AG04450 (cell line): ENCODE measurements at regions not wholly inside any gene's neighbourhood (a gene's known extent, or its start where the extent isn't known, plus 50 kb on each side); places are given as distances from the start of the nearest gene placed in this dataset.

Experiments
- CTCF ChIA-PET: fragments of 300-600, 350-600 bp; formaldehyde crosslinking; extraction: SDS; loops from one replicate; lab custom pipeline; 2022; ENCODE audit warnings: antibody characterized with exemption, inconsistent platforms; lab: Charles Lee
- POLR2A ChIA-PET: fragments of 350-600 bp; formaldehyde crosslinking; extraction: SDS; loops from one replicate; lab custom pipeline; 2021; ENCODE audit warnings: antibody characterized with exemption, inconsistent platforms; lab: Yijun Ruan, JAX
- DNase-seq: peaks from one replicate; pipeline ENCODE4 v3.0.0-alpha.2; 2011; ENCODE audit warnings: low read depth, low spot score
- H3K27ac ChIP-seq: one replicate; pipeline ENCODE4 v1.5.1; 2012; ENCODE audit warnings: low read depth, low read length, control low read depth
- H3K27me3 ChIP-seq: one replicate; pipeline ENCODE4 v1.6.0; 2012; ENCODE audit warnings: low read length; ENCODE audit not compliant: control insufficient read depth, insufficient read depth
- H3K4me3 ChIP-seq: 2 replicates; pipeline ENCODE4 v1.5.1; 2011; ENCODE audit warnings: mild to moderate bottlenecking, low read depth, low read length, control low read depth
- H3K9me3 ChIP-seq: 2 replicates; pipeline ENCODE4 v1.5.1; 2012; ENCODE audit warnings: low read length; ENCODE audit not compliant: control insufficient read depth, insufficient read depth
- CTCF ChIP-seq: IDR thresholded peaks from 2 replicates; pipeline ENCODE4 v1.5.1; 2011; ENCODE audit warnings: low read depth, low read length, control low read depth, inconsistent platforms

GRCh38 chr7:115707258-115708012 is 323.1 kb downstream of the TFEC start:
- CTCF ChIA-PET = no interaction called here
- POLR2A ChIA-PET = no interaction called here
- no peaks in the 10 kb centered on the region for H3K9me3 ChIP-seq
- no peak overlapping the region for H3K4me3 ChIP-seq
- TF ChIP-seq CTCF = peak; percentile 27
- no peak for DNase-seq
- H3K27ac ChIP-seq = no peak overlapping the region
- no peaks in the 10 kb centered on the region for H3K27me3 ChIP-seq

- no peak for DNase-seq
- TF ChIP-seq CTCF = no peak
- Histone ChIP-seq H3K9me3 (no peaks in the 10 kb centered on the region), H3K4me3 (no peak overlapping the region), H3K27me3 (no peaks in the 10 kb centered on the region), H3K27ac (no peak overlapping the region)
- CTCF ChIA-PET = no interaction called here
- POLR2A ChIA-PET = no interaction called here
Measured at GRCh38 chr7:115704884-115705283, 325.7 kb downstream of the TFEC start.

- Histone ChIP-seq H3K4me3 (no peak overlapping the region), H3K27ac (no peak overlapping the region), H3K9me3 (no peaks in the 10 kb centered on the region), H3K27me3 (no peaks in the 10 kb centered on the region)
- ChIA-PET POLR2A (no interaction called here), CTCF (interaction anchor here (1.5 kb wide), 1 partner anchor 21 kb away, joined by 5 read pairs; no protein-coding TSS in a partner anchor)
- DNase-seq = no peak
- TF ChIP-seq CTCF = no peak
Measured at GRCh38 chr7:115701141-115701540, 329.4 kb downstream of the TFEC start.

GRCh38 chr7:115694424-115694823 is 336.1 kb downstream of the TFEC start:
- Histone ChIP-seq H3K4me3 (no peak overlapping the region), H3K27me3 (no peaks in the 10 kb centered on the region), H3K9me3 (no peaks in the 10 kb centered on the region), H3K27ac (no peak overlapping the region)
- no peak for TF ChIP-seq CTCF
- CTCF ChIA-PET = interaction anchor here (0.5 kb wide), 1 partner anchor 217 kb away, joined by 3 read pairs; no protein-coding TSS in a partner anchor
- no peak for DNase-seq
- POLR2A ChIA-PET = no interaction called here

- ChIA-PET POLR2A (no interaction called here), CTCF (interaction anchor here (0.5 kb wide), 1 partner anchor 216 kb away, joined by 3 read pairs; no protein-coding TSS in a partner anchor)
- Histone ChIP-seq H3K27ac (no peak overlapping the region), H3K4me3 (no peak overlapping the region), H3K9me3 (no peaks in the 10 kb centered on the region), H3K27me3 (no peaks in the 10 kb centered on the region)
- no peak for DNase-seq
- no peak for TF ChIP-seq CTCF
Measured at GRCh38 chr7:115693779-115694178, 336.8 kb downstream of the TFEC start.
